UCSD-AML1 (cell line): ENCODE measurements at regions not wholly inside any gene's neighbourhood (a gene's known extent, or its start where the extent isn't known, plus 50 kb on each side); places are given as distances from the start of the nearest gene placed in this dataset.
"Not testable (repeated sequence)": the region's sequence is repeated elsewhere in the genome, so short reads cannot be mapped to it uniquely, and the experiment has no call there.

Experiments
- DNase-seq: peaks from one replicate; lab custom pipeline; 2025; ENCODE audit not compliant: unreplicated experiment; lab: John Stamatoyannopoulos, UW

DNA sequence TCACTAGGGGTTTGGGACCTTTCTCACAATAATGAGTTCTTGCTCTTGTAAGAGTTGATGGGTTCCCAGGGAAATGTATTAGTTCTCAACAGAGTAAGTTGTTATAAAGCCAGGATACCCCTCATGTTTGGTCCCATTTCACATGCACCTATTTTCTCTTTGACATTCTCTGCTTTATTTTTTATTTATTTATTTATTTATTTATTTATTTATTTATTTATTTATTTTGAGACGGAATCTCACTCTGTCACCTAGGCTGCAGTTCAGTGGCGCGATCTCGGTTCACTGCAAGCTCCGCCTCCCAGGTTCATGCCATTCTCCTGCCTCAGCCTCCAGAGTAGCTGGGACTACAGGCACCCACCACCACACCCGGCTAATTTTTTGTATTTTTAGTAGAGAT is 52.2 kb downstream of the ACTRT1 start:
- not testable (repeated sequence) for DNase-seq

DNA sequence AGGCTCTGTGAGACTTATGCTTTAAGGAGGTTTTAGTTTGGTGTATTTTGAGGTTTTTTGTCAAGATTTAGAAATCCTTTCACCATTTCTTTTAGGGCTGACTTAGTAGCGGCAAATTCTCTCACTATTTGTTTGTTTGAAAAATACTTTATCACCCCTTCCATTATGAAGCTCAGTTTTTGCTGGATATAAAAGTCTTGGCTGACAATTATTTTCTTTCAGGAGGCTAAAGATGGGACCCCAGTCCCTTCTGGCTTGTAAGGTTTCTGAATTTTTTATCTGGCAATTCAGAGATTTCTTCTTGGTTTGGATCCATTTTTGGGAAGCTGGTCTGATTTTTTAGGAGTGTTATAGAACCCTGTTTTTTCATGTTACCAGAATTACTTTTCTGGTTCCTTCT is 88.5 kb downstream of the ACTRT1 start:
- DNase-seq: no peak

DNA sequence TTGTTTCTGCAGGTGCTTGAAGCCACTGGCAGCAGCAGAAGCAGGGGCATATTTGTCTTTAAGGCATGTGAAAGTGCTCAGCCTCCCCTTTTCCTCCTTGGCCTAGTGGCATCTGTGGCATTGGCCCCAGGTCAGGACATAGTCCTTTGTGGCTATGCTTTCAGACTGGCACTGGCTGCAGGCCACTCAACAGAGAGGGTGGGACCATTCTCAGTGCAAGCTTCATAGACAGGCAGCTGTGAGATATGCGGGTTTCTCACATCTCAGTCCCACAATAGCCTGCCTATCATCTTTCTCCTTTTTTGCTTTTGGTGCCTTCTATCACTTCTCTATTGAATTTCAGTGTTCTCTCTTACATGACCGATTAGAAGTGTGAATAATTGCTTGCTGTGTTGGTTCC is 104.8 kb downstream of the ACTRT1 start:
- DNase-seq: no peak

DNA sequence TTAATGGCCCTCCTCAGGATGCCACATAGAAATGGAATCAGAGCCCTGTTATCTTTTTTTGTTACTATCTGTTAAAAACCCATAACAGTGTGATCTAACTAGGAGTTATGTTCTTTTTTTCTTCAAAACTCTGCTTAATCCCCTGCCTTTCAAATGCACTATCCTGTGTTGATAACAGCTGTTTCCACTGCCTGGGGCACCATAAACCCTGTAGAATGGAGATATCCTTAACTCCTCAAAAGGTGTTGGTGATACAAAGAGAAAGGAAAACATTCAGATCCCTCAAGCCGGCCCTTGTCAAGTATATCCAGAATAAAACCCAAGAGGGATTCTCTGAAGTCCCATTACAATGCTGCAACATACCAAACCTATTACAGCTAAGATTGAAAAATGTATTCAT is 108.6 kb downstream of the ACTRT1 start:
- DNase-seq: no peak

DNA sequence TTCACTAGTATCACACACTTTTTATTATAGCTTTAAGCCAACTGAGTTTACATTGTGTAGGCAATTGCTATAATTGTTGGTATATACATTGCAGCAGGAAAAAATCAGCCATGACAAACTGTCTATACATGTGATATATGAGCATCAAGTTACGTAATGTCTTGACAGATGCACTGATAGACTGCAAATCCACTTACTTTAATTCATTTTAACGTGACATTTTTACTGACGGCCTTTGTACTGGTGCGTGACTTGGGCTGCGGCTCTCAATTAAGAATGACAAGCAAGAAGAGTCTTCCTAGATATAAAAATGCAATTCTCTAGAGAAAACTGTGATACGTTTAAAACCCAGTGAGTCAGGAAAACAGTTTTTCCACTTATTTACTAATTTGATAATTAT is 143.8 kb downstream of the ACTRT1 start:
- DNase-seq: no peak

DNA sequence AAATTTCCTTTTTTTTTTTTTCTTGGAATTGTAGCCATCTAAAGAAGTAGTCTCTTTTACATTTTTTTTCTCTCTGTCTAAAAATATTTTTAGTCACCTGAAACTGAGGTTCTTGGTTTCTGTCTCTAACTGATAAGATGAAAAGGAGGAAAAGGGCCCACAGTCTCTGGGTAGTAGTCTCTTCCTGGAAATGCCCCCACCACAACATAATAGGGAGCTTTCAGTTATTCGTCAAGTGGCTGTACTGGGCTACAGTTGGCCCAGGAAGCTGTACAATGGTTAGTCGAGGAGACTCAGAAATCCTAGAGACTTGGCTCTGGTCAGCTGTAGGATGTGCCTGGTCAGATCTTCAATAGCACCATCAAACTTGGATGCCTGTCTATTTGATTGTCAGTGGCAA is 163.4 kb downstream of the ACTRT1 start:
- DNase-seq: peak; percentile 12

DNA sequence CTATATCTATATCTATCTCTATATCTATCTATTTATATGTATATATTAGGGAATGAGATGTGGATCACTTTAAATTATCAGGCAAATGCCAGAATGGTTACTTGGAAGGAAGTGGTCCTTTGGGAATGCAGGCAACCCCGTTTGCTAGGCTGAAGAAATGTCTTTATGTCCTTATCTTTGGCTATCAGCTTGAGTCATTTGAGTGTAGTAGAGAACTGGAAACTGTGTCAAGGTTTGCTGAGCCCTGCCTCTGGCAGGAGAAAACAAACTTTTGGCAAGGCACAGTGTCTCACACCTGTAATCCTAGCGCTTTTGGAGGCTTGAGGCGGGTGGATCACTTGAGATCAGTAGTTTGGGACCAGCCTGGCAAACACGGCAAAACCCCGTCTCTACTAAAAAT is 167.3 kb downstream of the ACTRT1 start:
- DNase-seq: no peak

DNA sequence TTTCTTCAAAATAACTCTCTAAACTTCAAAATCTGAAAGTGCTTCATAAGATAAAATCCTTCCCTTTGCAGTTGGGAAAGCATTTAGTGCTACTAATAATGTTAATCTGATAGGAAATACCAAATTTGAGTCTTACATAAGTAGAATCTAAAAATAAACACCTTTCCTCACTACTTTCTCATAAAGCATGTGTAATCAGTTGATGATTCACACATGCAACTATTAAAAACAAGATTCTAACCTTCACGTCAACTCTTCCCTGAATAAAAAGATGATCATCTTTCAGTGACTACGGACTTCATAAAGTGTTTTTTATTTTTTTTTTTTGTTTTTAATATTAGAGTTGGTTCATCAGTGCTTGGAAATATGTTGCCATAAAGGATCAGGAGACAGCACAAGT is 172.6 kb downstream of the ACTRT1 start:
- no peak for DNase-seq

DNA sequence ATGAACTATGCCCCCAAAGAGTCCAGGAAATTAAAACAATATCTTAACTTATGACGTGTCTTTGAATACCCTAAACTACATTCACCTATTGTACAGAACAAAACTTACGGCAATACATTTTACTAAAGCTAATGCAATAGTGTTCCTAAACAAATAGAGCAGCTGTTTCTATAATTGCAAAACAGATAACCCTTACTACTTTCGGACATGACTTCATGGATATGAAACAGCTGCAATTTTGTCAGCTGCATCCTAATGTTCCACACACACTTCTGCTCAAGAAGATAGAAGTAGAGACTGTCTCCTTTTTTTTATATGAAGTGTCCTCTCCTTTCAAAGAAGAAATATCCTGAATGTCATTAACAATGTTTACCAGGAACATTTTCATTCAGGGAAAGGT is 174.9 kb downstream of the ACTRT1 start:
- DNase-seq: no peak

DNA sequence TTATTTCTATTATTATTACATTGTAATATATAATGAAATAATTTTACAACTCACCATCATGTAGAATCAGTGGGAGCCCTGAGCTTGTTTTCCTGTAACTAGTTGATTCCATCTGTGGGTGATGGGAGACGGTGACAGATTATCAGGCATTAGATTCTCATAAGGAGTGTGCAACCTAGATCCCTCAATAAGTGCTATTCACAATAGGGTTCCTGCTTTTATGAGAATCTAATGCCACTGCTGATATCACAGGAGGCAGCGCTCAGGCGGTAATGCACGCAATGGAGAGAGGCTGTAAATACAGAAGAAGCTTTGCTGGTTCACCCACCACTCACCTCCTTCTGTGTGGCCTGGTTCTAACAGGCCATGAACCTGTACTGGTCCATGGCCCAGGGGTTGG is 178.6 kb downstream of the ACTRT1 start:
- DNase-seq: no peak

DNA sequence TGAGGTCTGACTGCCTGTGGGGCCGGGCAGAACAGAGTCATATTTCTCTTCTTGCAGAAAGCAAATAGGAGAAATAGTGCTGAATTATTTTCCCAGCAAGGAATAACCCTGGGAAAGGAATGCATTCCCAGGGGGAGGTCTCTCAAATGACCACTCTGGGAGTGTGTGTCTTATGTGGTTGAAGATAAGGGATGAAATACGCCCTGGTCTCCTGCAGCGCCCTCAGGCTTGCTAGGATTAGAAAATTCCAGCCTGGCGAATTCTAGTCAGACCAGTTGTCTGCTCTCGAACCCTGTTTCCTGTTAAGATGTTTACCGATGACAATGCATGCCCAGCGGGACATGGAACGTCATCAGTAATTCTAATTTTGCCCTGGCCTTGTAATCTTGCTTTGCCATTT is 185.3 kb downstream of the ACTRT1 start:
- not testable (repeated sequence) for DNase-seq

DNA sequence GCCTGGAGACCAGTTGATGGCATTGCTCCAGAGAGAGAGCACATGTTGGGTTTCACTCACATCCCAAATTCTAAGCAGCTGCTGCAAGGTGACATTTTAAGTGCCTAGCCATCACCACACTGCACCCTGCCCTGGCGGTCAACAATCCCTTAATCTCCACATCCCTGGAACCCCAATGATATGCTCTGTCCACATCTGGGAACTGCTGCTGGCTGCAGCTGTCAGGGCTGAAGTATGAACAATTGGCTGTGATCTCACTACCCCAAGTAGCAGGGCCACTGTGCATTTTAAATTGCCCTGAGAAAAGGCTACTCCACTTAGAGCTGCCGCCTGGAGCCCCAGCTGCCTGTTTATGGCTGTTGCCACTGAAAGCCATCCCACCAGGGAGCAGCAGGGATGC is 190.6 kb downstream of the ACTRT1 start:
- no peak for DNase-seq
